ENCODE measurements at regions not wholly inside any gene's neighbourhood (a gene's known extent, or its start where the extent isn't known, plus 50 kb on each side); places are given as distances from the start of the nearest gene placed in this dataset.

- no peak for TF ChIP-seq EZH2 (optimal IDR thresholded peaks at IDR 0.05; ENCODE audit: low read depth, low read length)
- TF ChIP-seq EZH2phosphoT487 (IDR thresholded peaks at IDR 0.05; ENCODE audit: low read length): no peak
- TF ChIP-seq CTCF (IDR thresholded peaks at IDR 0.05; ENCODE audit: low read length): no peak
- peaks cover 21% of the 10 kb centered on the region for H3K4me1 ChIP-seq (ENCODE audit: low read length)
- H3K4me3 ChIP-seq (ENCODE audit: low read length): no peak overlapping the region
- DNase-seq: no peak
- no peak overlapping the region for H3K9ac ChIP-seq (ENCODE audit: low read length)
- no peak overlapping the region for H2AFZ ChIP-seq (ENCODE audit: low read length)
- no peak overlapping the region for H3K27ac ChIP-seq (ENCODE audit: low read length)
- no peaks in the 10 kb centered on the region for H3K9me2 ChIP-seq (replicated peaks; ENCODE audit: insufficient read depth, low read length)
- no peaks in the 10 kb centered on the region for H3K36me3 ChIP-seq (replicated peaks; ENCODE audit: insufficient read depth, low read length)
- no peaks in the 10 kb centered on the region for H3K27me3 ChIP-seq (replicated peaks; ENCODE audit: insufficient read depth, low read length)
- H4K20me1 ChIP-seq (ENCODE audit: insufficient read depth, low read length): no peaks in the 10 kb centered on the region
- H3F3A ChIP-seq (ENCODE audit: insufficient read depth, low read length): peaks cover 7% of the 10 kb centered on the region; the same call in 1 of the 2 replicates
- no peaks in the 10 kb centered on the region for H3K79me2 ChIP-seq (ENCODE audit: low read length)
- H3K4me2 ChIP-seq (ENCODE audit: low read depth, low read length): no peak overlapping the region
- H3K9me3 ChIP-seq (replicated peaks; ENCODE audit: insufficient read depth, low read length): no peaks in the 10 kb centered on the region
Measured at GRCh38 chr6:137769797-137770362, 97.2 kb upstream of the TNFAIP3 start.

- no peaks in the 10 kb centered on the region for H4K20me1 ChIP-seq (ENCODE audit: insufficient read depth, low read length)
- peaks cover 7% of the 10 kb centered on the region; the same call in 1 of the 2 replicates for H3F3A ChIP-seq (ENCODE audit: insufficient read depth, low read length)
- no peak overlapping the region for H2AFZ ChIP-seq (ENCODE audit: low read length)
- H3K9me2 ChIP-seq (replicated peaks; ENCODE audit: insufficient read depth, low read length): no peaks in the 10 kb centered on the region
- H3K4me2 ChIP-seq (ENCODE audit: low read depth, low read length): no peak overlapping the region
- H3K4me3 ChIP-seq (ENCODE audit: low read length): no peak overlapping the region
- no peaks in the 10 kb centered on the region for H3K27me3 ChIP-seq (replicated peaks; ENCODE audit: insufficient read depth, low read length)
- no peak overlapping the region for H3K9ac ChIP-seq (ENCODE audit: low read length)
- H3K27ac ChIP-seq (ENCODE audit: low read length): no peak overlapping the region
- H3K36me3 ChIP-seq (replicated peaks; ENCODE audit: insufficient read depth, low read length): no peaks in the 10 kb centered on the region
- H3K79me2 ChIP-seq (ENCODE audit: low read length): no peaks in the 10 kb centered on the region
- no peak for TF ChIP-seq EZH2phosphoT487 (IDR thresholded peaks at IDR 0.05; ENCODE audit: low read length)
- TF ChIP-seq CTCF (IDR thresholded peaks at IDR 0.05; ENCODE audit: low read length): no peak
- no peak for DNase-seq
- peaks cover 13% of the 10 kb centered on the region for H3K4me1 ChIP-seq (ENCODE audit: low read length)
- no peaks in the 10 kb centered on the region for H3K9me3 ChIP-seq (replicated peaks; ENCODE audit: insufficient read depth, low read length)
Measured at GRCh38 chr6:137772541-137773250, 94.4 kb upstream of the TNFAIP3 start.

- no peak overlapping the region for H3K27ac ChIP-seq (ENCODE audit: low read length)
Measured at GRCh38 chr6:137775227-137775626, 91.8 kb upstream of the TNFAIP3 start.

More at GRCh38 chr6:137775227-137775626, 91.8 kb upstream of the TNFAIP3 start:
- no peak for DNase-seq
- Histone ChIP-seq H3K4me3 (ENCODE audit: low read length) (no peak overlapping the region), H3K36me3 (replicated peaks; ENCODE audit: insufficient read depth, low read length) (no peaks in the 10 kb centered on the region), H3K9me2 (replicated peaks; ENCODE audit: insufficient read depth, low read length) (no peaks in the 10 kb centered on the region), H4K20me1 (ENCODE audit: insufficient read depth, low read length) (no peaks in the 10 kb centered on the region), H3F3A (ENCODE audit: insufficient read depth, low read length) (no peaks in the 10 kb centered on the region), H3K9ac (ENCODE audit: low read length) (no peak overlapping the region), H3K79me2 (ENCODE audit: low read length) (no peaks in the 10 kb centered on the region), H3K27me3 (replicated peaks; ENCODE audit: insufficient read depth, low read length) (no peaks in the 10 kb centered on the region), H3K4me1 (ENCODE audit: low read length) (no peaks in the 10 kb centered on the region), H3K9me3 (replicated peaks; ENCODE audit: insufficient read depth, low read length) (no peaks in the 10 kb centered on the region), H3K4me2 (ENCODE audit: low read depth, low read length) (no peak overlapping the region), H2AFZ (ENCODE audit: low read length) (no peak overlapping the region)
- TF ChIP-seq EZH2phosphoT487 (IDR thresholded peaks at IDR 0.05; ENCODE audit: low read length): no peak
- no peak for TF ChIP-seq EZH2 (optimal IDR thresholded peaks at IDR 0.05; ENCODE audit: low read depth, low read length)
- TF ChIP-seq CTCF (IDR thresholded peaks at IDR 0.05; ENCODE audit: low read length): no peak
